ENCODE measurements at regions not wholly inside any gene's neighbourhood (a gene's known extent, or its start where the extent isn't known, plus 50 kb on each side); places are given as distances from the start of the nearest gene placed in this dataset.

- TF ChIP-seq CTCF (conservative IDR thresholded peaks at IDR 0.05 in 1 of 2, IDR thresholded peaks at IDR 0.05 in 1 of 2; ENCODE audit: low read depth in 1 of 2, low read length in 2 of 2) = no peak
- no peak for TF ChIP-seq EZH2 (IDR thresholded peaks at IDR 0.05; ENCODE audit: low read length, missing control alignments)
Measured at GRCh38 chr3:162897291-162897690, 1400.7 kb downstream of the OTOL1 start.
